ENCODE measurements at regions not wholly inside any gene's neighbourhood (a gene's known extent, or its start where the extent isn't known, plus 50 kb on each side); places are given as distances from the start of the nearest gene placed in this dataset. TPM values are rescaled to one million over a fixed set of nuclear protein-coding genes. Genes with fewer than 3 reads are reported as not detected.

Small RNA genes lying in the stretch of these regions (small RNA-seq; reads per million reads assigned to genes)
- gene AC074348.1 (ENCODE audit: insufficient read depth) (not detected), gene RNU2-29P (ENCODE audit: insufficient read depth) (not detected)

Measured in H1 (cell line).